Left hindlimb (tissue), 1 donor: ENCODE measurements at regions not wholly inside any gene's neighbourhood (a gene's known extent, or its start where the extent isn't known, plus 50 kb on each side); places are given as distances from the start of the nearest gene placed in this dataset.

Experiments
- DNase-seq: peaks from one replicate; pipeline ENCODE4 v3.0.0-alpha.2; 2018

- no peak for DNase-seq
Measured at GRCh38 chr6:4584801-4585200, 191.4 kb upstream of the CDYL start.

- no peak for DNase-seq
Measured at GRCh38 chr6:4582506-4583417, 193.4 kb upstream of the CDYL start.

GRCh38 chr6:4581468-4582385, 194.5 kb upstream of the CDYL start:
- DNase-seq = no peak

DNA sequence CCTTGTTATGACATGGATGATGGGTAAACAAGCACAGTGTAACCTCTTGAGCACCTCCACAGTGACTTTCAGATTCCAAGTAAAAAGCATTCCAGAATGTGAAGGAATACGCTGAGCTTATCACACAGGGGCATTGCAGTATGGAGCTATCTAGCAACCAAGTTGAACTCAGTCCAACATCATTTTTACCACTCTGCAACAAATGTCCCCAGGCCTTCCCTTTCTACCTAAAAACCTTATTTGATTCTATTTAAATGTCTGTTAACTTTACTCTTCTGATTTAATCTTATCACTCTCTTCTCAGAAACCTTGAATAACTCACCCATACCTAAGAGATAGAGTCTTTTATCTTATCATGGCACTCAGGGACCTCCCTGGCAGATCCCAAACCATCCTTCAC, 195.8 kb upstream of the CDYL start:
- DNase-seq = no peak

DNA sequence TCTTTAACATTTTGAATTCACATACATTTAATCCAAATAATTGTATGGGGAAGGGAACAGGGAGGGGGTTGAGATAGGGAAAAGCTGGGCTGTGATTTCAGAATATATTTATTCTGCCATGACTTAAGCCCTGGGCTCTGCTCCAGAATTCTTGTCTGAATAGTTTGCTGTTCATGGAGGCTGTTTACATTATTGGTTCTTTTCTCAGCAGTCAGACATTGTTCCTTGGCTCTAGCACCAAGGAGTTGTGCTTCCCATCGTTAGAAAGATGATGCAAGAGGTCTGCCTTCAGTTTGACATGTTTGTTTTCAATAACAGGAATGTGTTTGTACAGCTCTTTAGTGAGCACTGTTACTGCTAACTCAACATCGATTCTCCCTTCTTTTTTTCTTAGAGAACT, 198.8 kb upstream of the CDYL start:
- no peak for DNase-seq

DNA sequence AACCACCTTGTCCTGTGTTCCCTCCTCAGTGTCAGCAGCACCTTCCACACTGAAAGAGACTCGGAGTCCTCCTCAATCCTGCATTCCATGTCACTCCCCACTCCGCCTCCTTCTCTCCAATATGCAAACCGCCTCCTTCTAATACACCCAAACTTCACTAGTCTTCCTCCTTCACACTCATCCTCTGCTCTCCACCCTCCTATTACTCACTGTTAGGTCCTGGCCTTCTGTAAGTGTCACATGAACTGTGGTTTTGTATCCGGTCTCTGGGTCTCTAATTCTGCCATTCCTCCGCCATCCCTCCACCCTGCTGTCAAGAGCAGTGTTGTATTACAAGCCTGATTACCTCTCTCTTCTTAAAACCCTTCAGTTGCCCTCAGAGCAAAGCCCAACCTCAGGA, 200.5 kb upstream of the CDYL start:
- no peak for DNase-seq

GRCh38 chr6:4574007-4574406, 202.2 kb upstream of the CDYL start:
- peak; percentile 50 for DNase-seq

DNA sequence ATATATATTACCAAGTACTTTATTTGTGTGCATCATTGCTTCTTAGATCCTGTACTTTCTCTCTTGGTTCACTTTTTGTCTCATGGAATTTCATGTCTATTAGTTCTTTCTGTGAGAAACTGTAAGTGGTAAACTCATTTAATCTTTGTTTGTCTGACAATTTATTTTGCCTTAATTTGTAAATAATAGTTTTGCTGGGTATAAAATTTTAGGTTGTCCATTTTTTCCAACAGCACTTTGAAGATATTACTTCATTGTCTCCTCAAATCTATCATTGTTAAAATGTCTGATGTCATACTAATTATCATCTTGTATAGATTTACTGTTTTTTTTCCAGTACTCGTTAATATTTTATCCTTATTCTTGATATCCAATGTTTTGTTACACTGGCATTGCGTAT, 205.2 kb upstream of the CDYL start:
- no peak for DNase-seq

DNA sequence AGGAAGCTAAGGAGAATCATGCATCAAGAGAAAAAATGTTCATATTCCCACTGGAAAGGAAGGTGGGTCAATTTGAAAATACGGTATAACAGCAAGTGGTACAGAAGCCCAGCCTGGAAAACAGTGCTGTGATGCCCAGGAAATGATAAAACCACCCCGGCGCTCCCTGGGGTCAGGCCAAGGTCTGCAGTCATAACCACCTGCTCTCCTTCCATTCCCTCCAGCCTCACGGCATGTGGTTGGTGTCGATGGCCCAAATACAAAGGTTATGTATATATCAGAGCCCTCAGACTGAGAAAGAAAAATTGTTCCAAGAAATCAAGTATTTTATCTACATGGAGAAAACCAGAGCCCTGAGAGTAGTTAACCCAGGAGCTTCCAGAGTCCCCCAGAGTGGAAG, 208.1 kb upstream of the CDYL start:
- DNase-seq = no peak

- no peak for DNase-seq
Measured at GRCh38 chr6:4567141-4567540, 209.1 kb upstream of the CDYL start.

DNA sequence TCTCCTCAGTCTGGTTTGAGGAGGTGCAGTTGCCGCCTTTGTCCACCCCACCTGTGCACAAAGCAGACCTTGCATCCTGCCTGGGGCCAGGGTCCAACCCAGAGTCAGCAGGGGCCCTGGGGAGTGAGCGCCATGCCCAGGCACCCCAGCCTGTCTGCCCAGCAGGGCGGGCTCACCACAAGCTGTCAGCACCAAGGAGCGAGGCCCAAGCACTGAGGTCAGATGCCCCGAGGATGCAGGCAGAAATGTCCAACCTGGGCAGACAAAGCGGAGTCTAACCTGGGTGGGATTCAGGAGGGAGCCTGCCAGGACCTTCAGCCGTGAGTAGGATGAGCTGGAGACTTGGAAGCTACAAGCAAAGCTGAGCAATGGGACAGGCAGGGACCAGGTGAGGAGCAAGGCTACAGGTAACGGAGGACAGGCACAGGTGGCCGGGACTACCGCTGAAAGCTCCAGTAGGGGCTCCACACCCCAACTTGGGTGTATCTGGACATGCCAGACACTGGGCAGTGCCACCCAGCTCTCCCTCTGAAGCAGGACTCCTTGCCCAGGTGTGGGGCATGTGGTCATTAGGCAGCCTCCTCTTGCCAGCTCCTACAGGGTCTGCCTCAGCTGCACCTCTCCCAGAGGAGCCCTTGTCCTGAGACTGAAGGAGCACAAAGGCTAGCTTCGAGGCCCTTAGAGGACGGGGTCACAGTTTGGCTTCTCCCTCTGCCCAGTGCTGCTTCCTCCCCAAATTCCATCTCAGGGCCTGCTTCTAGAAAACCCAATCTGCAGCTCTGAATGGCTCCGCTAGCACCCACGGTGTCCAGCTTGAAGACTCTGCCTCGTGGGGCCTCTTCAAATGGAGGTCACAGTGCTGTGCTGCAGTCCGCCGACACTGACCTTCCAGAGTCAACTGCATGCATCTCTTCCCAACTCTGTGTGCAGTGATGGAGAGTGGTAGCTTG, 210.6 kb upstream of the CDYL start:
- no peak for DNase-seq

GRCh38 chr6:4564801-4565271, 211.4 kb upstream of the CDYL start:
- peak; percentile 45 for DNase-seq

DNA sequence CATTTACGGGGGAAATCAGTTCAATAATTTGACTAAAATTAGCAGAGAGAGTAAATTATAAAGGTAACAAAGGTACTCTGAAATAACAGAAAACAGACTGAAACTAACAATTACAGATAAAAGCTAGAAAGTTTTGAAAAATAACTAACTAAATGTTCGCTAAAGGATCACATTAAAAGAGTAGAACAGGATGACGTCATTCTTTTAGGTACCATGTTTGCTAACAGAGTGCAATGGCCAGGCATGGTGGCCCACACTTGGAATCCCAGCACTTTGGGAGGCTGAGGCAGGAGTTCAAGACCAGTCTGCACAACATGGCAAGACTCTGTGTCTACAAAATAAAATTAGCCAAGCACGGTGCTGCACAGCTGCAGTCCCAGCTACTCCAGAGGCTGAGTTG, 212.3 kb upstream of the CDYL start:
- DNase-seq = no peak

DNA sequence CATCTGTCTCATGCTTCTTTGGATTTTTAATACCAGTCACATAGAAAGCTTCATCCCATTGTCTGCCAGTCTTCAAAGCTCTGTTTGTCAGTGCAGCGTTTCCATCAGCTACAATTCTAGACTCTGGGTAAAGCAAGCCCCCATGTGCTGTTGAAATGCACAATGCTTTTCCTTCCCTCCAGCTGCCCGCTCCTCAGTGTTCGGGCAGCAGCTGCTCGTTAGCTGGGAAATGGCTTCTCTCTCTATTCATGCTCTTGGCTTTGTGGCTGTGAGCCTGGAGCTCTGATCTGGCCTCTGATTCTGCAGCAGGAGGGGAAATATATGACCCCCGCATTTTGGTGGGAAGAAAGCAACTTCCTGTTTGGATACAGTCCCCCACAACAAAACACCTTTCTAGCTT, 213.0 kb upstream of the CDYL start:
- DNase-seq = no peak

- DNase-seq = no peak
Measured at GRCh38 chr6:4561773-4562400, 214.3 kb upstream of the CDYL start.

- DNase-seq = no peak
Measured at GRCh38 chr6:4561078-4561435, 215.1 kb upstream of the CDYL start.

- DNase-seq = no peak
Measured at GRCh38 chr6:4560221-4561077, 215.8 kb upstream of the CDYL start.

GRCh38 chr6:4559281-4559875, 216.8 kb upstream of the CDYL start:
- DNase-seq = no peak

DNA sequence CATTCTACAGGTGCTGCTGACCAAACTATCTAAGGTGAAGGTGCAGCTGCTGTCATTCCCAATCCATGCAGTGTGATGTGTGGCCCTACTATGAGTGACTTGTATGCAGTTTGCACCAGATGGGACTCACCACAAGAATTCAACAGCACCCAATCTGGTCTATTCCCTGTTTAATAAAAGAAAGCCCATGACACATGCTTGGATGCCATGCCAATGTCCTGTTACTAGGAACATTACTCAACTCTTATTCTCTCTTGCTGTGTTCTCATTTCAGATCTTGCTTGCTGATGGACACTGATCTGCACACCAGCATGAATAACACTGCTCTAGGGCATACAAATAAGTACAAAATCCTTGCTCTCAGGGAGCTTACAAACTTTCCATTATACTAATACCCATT, 221.6 kb upstream of the CDYL start:
- no peak for DNase-seq

DNA sequence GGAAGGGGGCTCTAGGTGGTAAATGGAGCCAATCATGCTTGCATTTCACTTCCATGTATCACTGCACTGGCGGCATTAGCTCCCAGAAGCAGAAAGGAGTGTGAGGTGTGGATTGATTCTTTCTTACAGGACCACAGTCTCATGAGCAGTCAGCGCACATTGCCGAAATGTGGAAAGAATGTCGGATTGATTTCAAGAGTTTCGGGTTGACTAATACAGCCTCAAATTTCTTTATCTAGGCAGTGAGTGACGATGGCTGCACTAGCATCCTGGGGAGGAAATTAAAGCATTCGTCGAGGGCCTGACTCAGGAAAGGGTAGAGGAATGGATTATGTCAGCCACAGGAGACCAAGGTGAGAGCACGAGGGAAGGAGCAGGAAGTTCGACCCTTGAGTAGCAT, 222.8 kb upstream of the CDYL start:
- DNase-seq = no peak

DNA sequence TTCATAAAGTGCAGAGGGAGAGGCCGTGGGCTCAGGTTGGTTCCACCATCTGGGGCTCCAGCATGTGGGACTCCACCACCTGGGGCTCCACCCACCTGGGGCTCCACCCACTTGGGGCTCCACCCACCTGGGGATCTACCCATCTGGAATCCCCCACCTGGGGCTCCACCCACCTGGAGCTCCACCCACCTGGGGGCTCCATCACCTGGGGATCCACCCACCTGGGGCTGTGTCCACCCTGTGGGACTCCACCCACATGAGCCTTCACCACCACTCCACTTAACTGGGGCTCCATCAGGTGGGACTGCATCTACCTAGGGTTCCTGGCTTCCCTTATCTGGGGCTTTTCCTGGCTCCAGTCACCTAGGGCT, 226.0 kb upstream of the CDYL start:
- DNase-seq = no peak
